ENCODE measurements at regions not wholly inside any gene's neighbourhood (a gene's known extent, or its start where the extent isn't known, plus 50 kb on each side); places are given as distances from the start of the nearest gene placed in this dataset.

DNA sequence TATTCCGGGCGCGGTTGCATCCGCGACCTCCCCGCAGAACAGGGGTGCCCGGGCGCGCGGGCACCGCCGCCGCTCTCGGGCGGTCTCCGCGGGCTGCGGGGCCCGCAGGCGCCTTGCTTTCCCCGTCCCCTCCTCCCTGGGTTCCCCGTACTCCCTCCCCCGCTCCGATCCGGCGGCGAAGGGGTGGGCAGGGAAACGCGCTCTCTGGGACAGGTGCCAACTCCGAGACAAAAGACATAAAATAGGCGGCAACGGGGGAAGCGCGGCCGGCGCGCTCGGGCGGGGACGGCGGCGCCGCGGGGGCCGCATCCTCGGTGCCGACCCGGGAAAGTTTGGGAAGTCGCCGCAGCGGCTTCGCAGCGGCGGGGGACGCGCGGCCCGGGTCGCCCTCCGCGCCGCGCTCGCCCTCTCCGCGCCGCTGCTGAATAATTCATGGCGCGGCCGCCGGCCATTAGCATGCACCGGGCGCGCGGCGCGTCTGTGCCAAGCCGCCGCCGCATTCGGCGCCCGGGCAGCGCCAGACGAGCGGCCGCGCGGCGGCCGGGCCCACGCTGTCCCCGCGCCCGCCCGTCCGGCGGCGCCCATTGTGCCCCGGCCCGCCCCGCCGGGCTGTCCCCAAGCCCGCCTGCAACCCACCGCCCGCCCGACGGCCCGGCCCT lies 78.7 kb upstream of the PPARA start:
- peak overlapping the region; percentile 98 for H3K4me2 ChIP-seq (ENCODE audit: low read depth, low read length, poor library complexity, severe bottlenecking)
- peaks cover 14% of the 10 kb centered on the region; the same call in 1 of the 2 replicates for H3F3A ChIP-seq (ENCODE audit: low read depth)
- TF ChIP-seq, protein P1, sequence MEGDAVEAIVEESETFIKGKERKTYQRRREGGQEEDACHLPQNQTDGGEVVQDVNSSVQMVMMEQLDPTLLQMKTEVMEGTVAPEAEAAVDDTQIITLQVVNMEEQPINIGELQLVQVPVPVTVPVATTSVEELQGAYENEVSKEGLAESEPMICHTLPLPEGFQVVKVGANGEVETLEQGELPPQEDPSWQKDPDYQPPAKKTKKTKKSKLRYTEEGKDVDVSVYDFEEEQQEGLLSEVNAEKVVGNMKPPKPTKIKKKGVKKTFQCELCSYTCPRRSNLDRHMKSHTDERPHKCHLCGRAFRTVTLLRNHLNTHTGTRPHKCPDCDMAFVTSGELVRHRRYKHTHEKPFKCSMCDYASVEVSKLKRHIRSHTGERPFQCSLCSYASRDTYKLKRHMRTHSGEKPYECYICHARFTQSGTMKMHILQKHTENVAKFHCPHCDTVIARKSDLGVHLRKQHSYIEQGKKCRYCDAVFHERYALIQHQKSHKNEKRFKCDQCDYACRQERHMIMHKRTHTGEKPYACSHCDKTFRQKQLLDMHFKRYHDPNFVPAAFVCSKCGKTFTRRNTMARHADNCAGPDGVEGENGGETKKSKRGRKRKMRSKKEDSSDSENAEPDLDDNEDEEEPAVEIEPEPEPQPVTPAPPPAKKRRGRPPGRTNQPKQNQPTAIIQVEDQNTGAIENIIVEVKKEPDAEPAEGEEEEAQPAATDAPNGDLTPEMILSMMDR (conservative IDR thresholded peaks at IDR 0.05; ENCODE audit: low read length) = no peak
- no peak for TF ChIP-seq EZH2phosphoT487 (IDR thresholded peaks at IDR 0.05; ENCODE audit: borderline replicate concordance)
- peaks cover 91% of the 10 kb centered on the region for H3K79me2 ChIP-seq (ENCODE audit: insufficient read depth, low read length)
- no peaks in the 10 kb centered on the region for H3K9me2 ChIP-seq (replicated peaks; ENCODE audit: low read depth, low read length)
- peaks cover 38% of the 10 kb centered on the region for H3K36me3 ChIP-seq (ENCODE audit: insufficient read depth, low read length)
- peaks cover 36% of the 10 kb centered on the region for H4K20me1 ChIP-seq (ENCODE audit: insufficient read depth, low read length, poor library complexity, severe bottlenecking)
- peaks cover 47% of the 10 kb centered on the region for H3K27me3 ChIP-seq (ENCODE audit: insufficient read depth, low read length, poor library complexity, severe bottlenecking)
- peak overlapping the region; percentile 100 for H3K9ac ChIP-seq (ENCODE audit: low read depth, low read length, poor library complexity, severe bottlenecking)
- no peak overlapping the region for H2AFZ ChIP-seq (ENCODE audit: low read length)
- no peaks in the 10 kb centered on the region for H3K9me3 ChIP-seq (ENCODE audit: insufficient read depth, low read depth, low read length)
- peaks cover 31% of the 10 kb centered on the region for H3K4me1 ChIP-seq (ENCODE audit: insufficient read depth, low read length, poor library complexity, severe bottlenecking)
- peak overlapping the region; percentile 88 for H3K4me3 ChIP-seq (ENCODE audit: low read length, poor library complexity, severe bottlenecking)

- peaks cover 91% of the 10 kb centered on the region for H3K79me2 ChIP-seq (ENCODE audit: insufficient read depth, low read length)
- peaks cover 41% of the 10 kb centered on the region for H4K20me1 ChIP-seq (ENCODE audit: insufficient read depth, low read length, poor library complexity, severe bottlenecking)
- H3F3A ChIP-seq (ENCODE audit: low read depth) = peaks cover 14% of the 10 kb centered on the region; the same call in 1 of the 2 replicates
- H3K4me2 ChIP-seq (ENCODE audit: low read depth, low read length, poor library complexity, severe bottlenecking) = peak overlapping the region; percentile 98
- H3K36me3 ChIP-seq (ENCODE audit: insufficient read depth, low read length) = peaks cover 45% of the 10 kb centered on the region
- no peak overlapping the region for H2AFZ ChIP-seq (ENCODE audit: low read length)
- H3K4me3 ChIP-seq (ENCODE audit: low read length, poor library complexity, severe bottlenecking) = peak overlapping the region; percentile 88
- H3K4me1 ChIP-seq (ENCODE audit: insufficient read depth, low read length, poor library complexity, severe bottlenecking) = peaks cover 24% of the 10 kb centered on the region
- peak overlapping the region; percentile 100 for H3K9ac ChIP-seq (ENCODE audit: low read depth, low read length, poor library complexity, severe bottlenecking)
- TF ChIP-seq, protein P1 (conservative IDR thresholded peaks at IDR 0.05; ENCODE audit: low read length) = no peak
- TF ChIP-seq EZH2phosphoT487 (IDR thresholded peaks at IDR 0.05; ENCODE audit: borderline replicate concordance) = no peak
- H3K9me3 ChIP-seq (ENCODE audit: insufficient read depth, low read depth, low read length) = no peaks in the 10 kb centered on the region
- peaks cover 48% of the 10 kb centered on the region for H3K27me3 ChIP-seq (ENCODE audit: insufficient read depth, low read length, poor library complexity, severe bottlenecking)
- H3K9me2 ChIP-seq (replicated peaks; ENCODE audit: low read depth, low read length) = no peaks in the 10 kb centered on the region
These were observed 78.0 kb upstream of the PPARA start for GRCh38 chr22:46072110-46072881.

- Histone ChIP-seq H3K36me3 (ENCODE audit: insufficient read depth, low read length) (peaks cover 51% of the 10 kb centered on the region), H4K20me1 (ENCODE audit: insufficient read depth, low read length, poor library complexity, severe bottlenecking) (peaks cover 48% of the 10 kb centered on the region), H3K79me2 (ENCODE audit: insufficient read depth, low read length) (peaks cover 91% of the 10 kb centered on the region), H3K4me1 (ENCODE audit: insufficient read depth, low read length, poor library complexity, severe bottlenecking) (peaks cover 15% of the 10 kb centered on the region), H2AFZ (ENCODE audit: low read length) (no peak overlapping the region), H3F3A (ENCODE audit: low read depth) (peaks cover 12% of the 10 kb centered on the region; the same call in 1 of the 2 replicates), H3K9me2 (replicated peaks; ENCODE audit: low read depth, low read length) (no peaks in the 10 kb centered on the region), H3K27me3 (ENCODE audit: insufficient read depth, low read length, poor library complexity, severe bottlenecking) (peaks cover 48% of the 10 kb centered on the region), H3K9ac (ENCODE audit: low read depth, low read length, poor library complexity, severe bottlenecking) (peak overlapping the region; percentile 100), H3K9me3 (ENCODE audit: insufficient read depth, low read depth, low read length) (no peaks in the 10 kb centered on the region), H3K4me3 (ENCODE audit: low read length, poor library complexity, severe bottlenecking) (peak overlapping the region; percentile 88), H3K4me2 (ENCODE audit: low read depth, low read length, poor library complexity, severe bottlenecking) (peak overlapping the region; percentile 98)
- TF ChIP-seq, protein P1 (conservative IDR thresholded peaks at IDR 0.05; ENCODE audit: low read length) = no peak
- TF ChIP-seq EZH2phosphoT487 (IDR thresholded peaks at IDR 0.05; ENCODE audit: borderline replicate concordance) = no peak
These were observed 77.2 kb upstream of the PPARA start for GRCh38 chr22:46072981-46073682.
